ENCODE measurements at regions not wholly inside any gene's neighbourhood (a gene's known extent, or its start where the extent isn't known, plus 50 kb on each side); places are given as distances from the start of the nearest gene placed in this dataset.

GRCh38 chr7:68203251-68203650 lies 1206.6 kb downstream of the TYW1 start:
- ChIA-PET CTCF (ENCODE audit: partially characterized antibody) (no interaction called here), POLR2A (ENCODE audit: partially characterized antibody) (no interaction called here)
- Histone ChIP-seq H3K9me3 (ENCODE audit: insufficient read depth in 2 of 2, low read depth in 1 of 2, low read length in 1 of 2) (no peaks in the 10 kb centered on the region), H3K56ac (replicated peaks; ENCODE audit: insufficient read length, low read depth, low read length) (no peak overlapping the region), H3K79me2 (ENCODE audit: control insufficient read depth in 1 of 2, insufficient read depth in 2 of 2, low read length in 2 of 2) (no peaks in the 10 kb centered on the region), H3K4me2 (ENCODE audit: insufficient read depth in 1 of 2, low read depth in 2 of 2, low read length in 2 of 2) (no peak overlapping the region), H2BK15ac (ENCODE audit: low read length) (peak overlapping the region; percentile 29; the same call in 1 of the 2 replicates), H4K5ac (ENCODE audit: insufficient read length, low read depth, low read length) (no peak overlapping the region), H4K91ac (replicated peaks; ENCODE audit: insufficient read length, low read length) (no peak overlapping the region), H3K23me2 (ENCODE audit: low read depth, low read length) (no peaks in the 10 kb centered on the region), H3K4me1 (replicated peaks in 1 of 4; ENCODE audit: control insufficient read depth in 3 of 4, insufficient read depth in 4 of 4, low read length in 3 of 4) (no peaks in the 10 kb centered on the region; a peak in 2 of 7 replicates), H3K27ac (ENCODE audit: low read depth, low read length) (no peak overlapping the region), H3K4me3 (ENCODE audit: extremely low read depth in 1 of 4, insufficient read depth in 2 of 4, low read depth in 3 of 4, low read length in 4 of 4) (no peak overlapping the region), H2AFZ (ENCODE audit: low read length) (no peak overlapping the region; the same call in 1 of the 2 replicates), H2BK5ac (ENCODE audit: low read depth, low read length) (no peak overlapping the region), H3K18ac (ENCODE audit: extremely low read depth, low read length) (no peak overlapping the region), H2AK5ac (ENCODE audit: low read depth, low read length) (no peak overlapping the region), H3K27me3 (replicated peaks in 1 of 4; ENCODE audit: control insufficient read depth in 3 of 4, extremely low read depth in 1 of 4, insufficient read depth in 3 of 4, low read length in 3 of 4) (no peaks in the 10 kb centered on the region), H3K14ac (ENCODE audit: insufficient read length) (no peak overlapping the region), H3K4ac (replicated peaks; ENCODE audit: insufficient read length, low read depth, low read length) (no peak overlapping the region), H2BK120ac (replicated peaks; ENCODE audit: low read depth, low read length) (no peak overlapping the region), H2BK20ac (ENCODE audit: low read length) (no peak overlapping the region), H3K36me3 (ENCODE audit: control insufficient read depth in 2 of 4, insufficient read depth in 4 of 4, low read length in 3 of 4) (no peaks in the 10 kb centered on the region), H3K79me1 (ENCODE audit: low read depth, low read length) (no peaks in the 10 kb centered on the region), H2BK12ac (ENCODE audit: low read depth, low read length) (no peak overlapping the region), H4K8ac (ENCODE audit: extremely low read depth, insufficient read depth, low read length) (no peak overlapping the region), H3K23ac (ENCODE audit: insufficient read length) (no peak overlapping the region), H3K9ac (replicated peaks in 1 of 4; ENCODE audit: extremely low read depth in 1 of 4, low read depth in 3 of 4, low read length in 3 of 4) (no peak overlapping the region; a peak in 1 of 7 replicates), H4K20me1 (replicated peaks in 1 of 2; ENCODE audit: control insufficient read depth in 1 of 2, insufficient read depth in 2 of 2, low read length in 2 of 2) (no peaks in the 10 kb centered on the region)
- no peak for DNase-seq (ENCODE audit: low read depth in 1 of 2, low spot score in 2 of 2)
- no peak for FAIRE-seq
- TF ChIP-seq RAD21 (IDR thresholded peaks at IDR 0.05 in 1 of 2, conservative IDR thresholded peaks at IDR 0.05 in 1 of 2; ENCODE audit: low read depth in 2 of 2, low read length in 2 of 2) = no peak
- no peak for TF ChIP-seq MAFK (IDR thresholded peaks at IDR 0.05; ENCODE audit: low read depth, low read length)
- TF ChIP-seq TAF1 (IDR thresholded peaks at IDR 0.05; ENCODE audit: low read depth, low read length) = no peak
- no peak for TF ChIP-seq RFX5 (IDR thresholded peaks at IDR 0.05; ENCODE audit: borderline replicate concordance, low read depth, low read length)
- TF ChIP-seq GABPA (IDR thresholded peaks at IDR 0.05; ENCODE audit: borderline replicate concordance, insufficient read depth, low read length) = no peak
- no peak for TF ChIP-seq EP300 (IDR thresholded peaks at IDR 0.05; ENCODE audit: borderline replicate concordance in 1 of 2, low read depth in 2 of 2, low read length in 2 of 2)
- TF ChIP-seq JUN (IDR thresholded peaks at IDR 0.05; ENCODE audit: low read depth, low read length) = no peak
- TF ChIP-seq NANOG (IDR thresholded peaks at IDR 0.05; ENCODE audit: insufficient read depth, low read depth, low read length, poor library complexity, severe bottlenecking) = no peak
- TF ChIP-seq PHF8 (conservative IDR thresholded peaks at IDR 0.05; ENCODE audit: low read depth, low read length) = no peak
- TF ChIP-seq CBX5 (IDR thresholded peaks at IDR 0.05; ENCODE audit: low read depth, low read length) = no peak
- TF ChIP-seq MAX (IDR thresholded peaks at IDR 0.05) = no peak
- no peak for TF ChIP-seq SIN3A (conservative IDR thresholded peaks at IDR 0.05 in 1 of 2, IDR thresholded peaks at IDR 0.05 in 1 of 2; ENCODE audit: low read depth in 1 of 2, low read length in 2 of 2)
- no peak for TF ChIP-seq JUND (IDR thresholded peaks at IDR 0.05; ENCODE audit: low read length)
- 75% methylated on average over 8 of the region's 8 CpGs; no CpG with 5 or more reads in 1 of the 2 experiments for WGBS, 2 experiments (ENCODE audit: extremely low coverage in 1 of 2, insufficient coverage in 1 of 2, insufficient read length in 1 of 2, insufficient replicate concordance in 2 of 2, low coverage in 1 of 2, low lambda C conversion rate in 2 of 2, missing lambda C conversion rate in 1 of 2)

Measured in H1 (cell line).